ENCODE measurements at regions not wholly inside any gene's neighbourhood (a gene's known extent, or its start where the extent isn't known, plus 50 kb on each side); places are given as distances from the start of the nearest gene placed in this dataset.

DNA sequence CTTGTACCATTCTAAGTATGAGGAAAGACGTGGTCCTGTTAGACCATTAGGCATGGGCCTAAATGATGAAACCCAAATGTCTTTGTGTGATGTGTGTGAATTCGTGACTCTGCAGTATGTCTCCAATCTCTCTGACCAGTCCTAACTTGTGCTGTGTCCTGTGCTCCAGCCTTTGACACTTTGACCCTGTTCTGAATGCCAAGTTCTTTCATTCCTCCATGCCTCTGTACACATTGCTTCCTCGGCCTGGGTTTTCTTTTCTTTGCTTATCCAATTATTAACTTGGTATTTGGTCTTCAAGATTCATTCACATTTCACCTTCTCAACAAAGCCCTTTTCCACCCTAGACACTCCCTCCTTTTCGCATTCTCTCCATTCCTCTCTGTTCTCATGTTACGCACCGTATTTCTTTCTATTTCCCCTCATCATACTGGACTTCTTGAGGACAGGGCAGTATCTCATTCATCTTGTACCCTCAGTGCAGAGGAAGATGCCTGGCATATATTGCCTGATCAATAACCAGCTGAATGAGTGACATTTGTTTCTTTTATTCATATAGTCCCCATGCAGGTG lies 138.7 kb downstream of the F11 start:
- TF ChIP-seq, protein P1, sequence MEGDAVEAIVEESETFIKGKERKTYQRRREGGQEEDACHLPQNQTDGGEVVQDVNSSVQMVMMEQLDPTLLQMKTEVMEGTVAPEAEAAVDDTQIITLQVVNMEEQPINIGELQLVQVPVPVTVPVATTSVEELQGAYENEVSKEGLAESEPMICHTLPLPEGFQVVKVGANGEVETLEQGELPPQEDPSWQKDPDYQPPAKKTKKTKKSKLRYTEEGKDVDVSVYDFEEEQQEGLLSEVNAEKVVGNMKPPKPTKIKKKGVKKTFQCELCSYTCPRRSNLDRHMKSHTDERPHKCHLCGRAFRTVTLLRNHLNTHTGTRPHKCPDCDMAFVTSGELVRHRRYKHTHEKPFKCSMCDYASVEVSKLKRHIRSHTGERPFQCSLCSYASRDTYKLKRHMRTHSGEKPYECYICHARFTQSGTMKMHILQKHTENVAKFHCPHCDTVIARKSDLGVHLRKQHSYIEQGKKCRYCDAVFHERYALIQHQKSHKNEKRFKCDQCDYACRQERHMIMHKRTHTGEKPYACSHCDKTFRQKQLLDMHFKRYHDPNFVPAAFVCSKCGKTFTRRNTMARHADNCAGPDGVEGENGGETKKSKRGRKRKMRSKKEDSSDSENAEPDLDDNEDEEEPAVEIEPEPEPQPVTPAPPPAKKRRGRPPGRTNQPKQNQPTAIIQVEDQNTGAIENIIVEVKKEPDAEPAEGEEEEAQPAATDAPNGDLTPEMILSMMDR (IDR thresholded peaks at IDR 0.05), result no peak
- TF ChIP-seq POLR2A (IDR thresholded peaks at IDR 0.05), result no peak
